Tibial artery (tissue), 4 donors: ENCODE measurements at regions not wholly inside any gene's neighbourhood (a gene's known extent, or its start where the extent isn't known, plus 50 kb on each side); places are given as distances from the start of the nearest gene placed in this dataset.

Source experiments
- DNase-seq, 2 donors: peaks; one replicate each; pipeline ENCODE4 v3.0.0-alpha.2; 2019
- H3K27ac ChIP-seq, 2 donors: fragments of 200-600 bp; sonication (generic) in 1 of 2; 1 replicate in 1 of 2; 2 replicates in 1 of 2; pipeline ENCODE4 v1.5.1; 2018 to 2019; ENCODE audit warnings: mild to moderate bottlenecking in 1 of 2
- H3K27me3 ChIP-seq, 2 donors: fragments of 200-600 bp; sonication (generic) in 1 of 2; one replicate each; pipeline versions ENCODE4 v1.5.1 to v1.6.0; 2016 to 2019
- H3K36me3 ChIP-seq, 3 donors: fragments of 200-600 bp; sonication (generic) in 2 of 3; one replicate each; pipeline ENCODE4 v1.5.1; 2016 to 2019; ENCODE audit warnings: mild to moderate bottlenecking in 2 of 3
- H3K4me1 ChIP-seq, 4 donors: fragments of 200-600 bp; sonication (generic) in 2 of 4; 1 replicate in 3 of 4; 2 replicates in 1 of 4; pipeline ENCODE4 v1.5.1; 2016 to 2019
- H3K4me3 ChIP-seq, 2 donors: fragments of 200-600 bp; sonication (generic) in 1 of 2; 1 replicate in 1 of 2; 2 replicates in 1 of 2; pipeline ENCODE4 v1.5.1; 2018 to 2019; ENCODE audit warnings: mild to moderate bottlenecking in 2 of 2
- H3K9me3 ChIP-seq, 3 donors: fragments of 200-600 bp; sonication (generic) in 1 of 3; one replicate each; pipeline ENCODE4 v1.5.1; 2016 to 2019
- CTCF ChIP-seq, 2 experiments: fragments of 200-600 bp in 1 of 2; fragments of 450-650 bp in 1 of 2; IDR thresholded peaks; one replicate each; pipeline ENCODE4 v1.5.1; 2017 to 2019; ENCODE audit warnings: antibody characterized with exemption in 2 of 2, mild to moderate bottlenecking in 1 of 2, moderate library complexity in 1 of 2
- intact Hi-C: fragments of 100-400 bp; cut with DNase I; formaldehyde crosslinking; loops from one replicate; pipeline ENCODE4 v1.15.0; 2023; ENCODE audit warnings: low total_unique reads

GRCh38 chr18:53771664-53772063 lies 452.8 kb downstream of the MBD2 start:
- TF ChIP-seq CTCF (IDR thresholded peaks at IDR 0.05): no peak
- no peaks in the 10 kb centered on the region for H3K4me1 ChIP-seq
- H3K9me3 ChIP-seq: peaks cover 0 to 12% (median 3%) of the 10 kb centered on the region in 3 donors
- no peak overlapping the region for H3K4me3 ChIP-seq
- H3K27ac ChIP-seq: no peak overlapping the region
- H3K36me3 ChIP-seq: no peaks in the 10 kb centered on the region
- no peaks in the 10 kb centered on the region for H3K27me3 ChIP-seq
- intact Hi-C loops: no loop called here
- DNase-seq: no peak

GRCh38 chr18:53765211-53765610 lies 459.3 kb downstream of the MBD2 start:
- DNase-seq: no peak
- intact Hi-C loops: no loop called here

GRCh38 chr18:53764086-53764485 lies 460.4 kb downstream of the MBD2 start:
- no peak for TF ChIP-seq CTCF (IDR thresholded peaks at IDR 0.05)
- no peak overlapping the region for H3K27ac ChIP-seq
- H3K9me3 ChIP-seq: peaks cover 0 to 12% (median 3%) of the 10 kb centered on the region in 3 donors
- intact Hi-C loops: no loop called here
- H3K27me3 ChIP-seq: no peaks in the 10 kb centered on the region
- no peaks in the 10 kb centered on the region for H3K36me3 ChIP-seq
- DNase-seq: no peak
- no peaks in the 10 kb centered on the region for H3K4me1 ChIP-seq
- H3K4me3 ChIP-seq: no peak overlapping the region

More at GRCh38 chr18:53765211-53765610, 459.3 kb downstream of the MBD2 start:
- Histone ChIP-seq H3K36me3 (no peaks in the 10 kb centered on the region), H3K27ac (no peak overlapping the region), H3K27me3 (no peaks in the 10 kb centered on the region), H3K4me3 (no peak overlapping the region), H3K4me1 (no peaks in the 10 kb centered on the region), H3K9me3 (peaks cover 0 to 12% (median 3%) of the 10 kb centered on the region in 3 donors)
- no peak for TF ChIP-seq CTCF (IDR thresholded peaks at IDR 0.05)

- H3K36me3 ChIP-seq: no peaks in the 10 kb centered on the region
- H3K27me3 ChIP-seq: no peaks in the 10 kb centered on the region
- no peak for TF ChIP-seq CTCF (IDR thresholded peaks at IDR 0.05)
- H3K9me3 ChIP-seq: no peaks in the 10 kb centered on the region
- DNase-seq: no peak
- peak overlapping the region in 1 of 2 donors; percentile 18 for H3K27ac ChIP-seq
- intact Hi-C loops: no loop called here
- H3K4me1 ChIP-seq: peaks cover 0 to 39% (median 2%) of the 10 kb centered on the region in 4 donors
- no peak overlapping the region for H3K4me3 ChIP-seq
Observed at GRCh38 chr18:53757328-53757727, 467.1 kb downstream of the MBD2 start.

- Histone ChIP-seq H3K27ac (peak overlapping the region in 1 of 2 donors; percentile 4), H3K4me3 (no peak overlapping the region), H3K4me1 (peaks cover 0 to 39% (median 2%) of the 10 kb centered on the region in 4 donors), H3K36me3 (no peaks in the 10 kb centered on the region), H3K9me3 (no peaks in the 10 kb centered on the region), H3K27me3 (no peaks in the 10 kb centered on the region)
- DNase-seq: no peak
- intact Hi-C loops: no loop called here
- no peak for TF ChIP-seq CTCF (IDR thresholded peaks at IDR 0.05)
Observed at GRCh38 chr18:53756610-53756972, 467.9 kb downstream of the MBD2 start.
